BLaER1 treated with 17β-estradiol and CSF1 and Interleukin-3, amounts not matched to agents 10 nM and 100 nM (cell line): ENCODE measurements at regions not wholly inside any gene's neighbourhood (a gene's known extent, or its start where the extent isn't known, plus 50 kb on each side); places are given as distances from the start of the nearest gene placed in this dataset.

Source experiments
- H3K27ac ChIP-seq, 11 experiments: shearing (Covaris generic); formaldehyde crosslinking; 2 replicates each; pipeline ENCODE4 v1.8.1; 2022
- H3K27me3 ChIP-seq, 11 experiments: shearing (Covaris generic); formaldehyde crosslinking; 2 replicates each; pipeline ENCODE4 v1.8.1; 2022
- H3K36me3 ChIP-seq, 11 experiments: shearing (Covaris generic); formaldehyde crosslinking; 2 replicates each; pipeline ENCODE4 v1.8.1; 2022
- H3K4me1 ChIP-seq, 10 experiments: shearing (Covaris generic); formaldehyde crosslinking; 2 replicates each; pipeline ENCODE4 v1.8.1; 2022
- H3K4me2 ChIP-seq, 11 experiments: shearing (Covaris generic); formaldehyde crosslinking; 2 replicates each; pipeline ENCODE4 v1.8.1; 2022
- H3K4me3 ChIP-seq, 10 experiments: shearing (Covaris generic); formaldehyde crosslinking; 2 replicates each; pipeline ENCODE4 v1.8.1; 2022
- H3K9ac ChIP-seq, 11 experiments: shearing (Covaris generic); formaldehyde crosslinking; 2 replicates each; pipeline ENCODE4 v1.8.1; 2022
- H3K9me3 ChIP-seq, 11 experiments: shearing (Covaris generic); formaldehyde crosslinking; replicated peaks in 1 of 11; 2 replicates each; pipeline ENCODE4 v1.8.1; 2022
- H4K20me1 ChIP-seq, 11 experiments: shearing (Covaris generic); formaldehyde crosslinking; 2 replicates each; pipeline ENCODE4 v1.8.1; 2022
- Cebpa-rat ChIP-seq, 11 experiments: shearing (Covaris generic); IDR thresholded peaks; 2 replicates each; pipeline ENCODE4 v1.8.1; 2022

GRCh38 chr6:95094751-95095663, 482.3 kb upstream of the MANEA start:
- no peak overlapping the region for H3K4me2 ChIP-seq
- no peak overlapping the region for H3K27ac ChIP-seq
- TF ChIP-seq Cebpa-rat (IDR thresholded peaks at IDR 0.05), result no peak
- no peaks in the 10 kb centered on the region for H3K9me3 ChIP-seq
- H3K4me1 ChIP-seq, result no peaks in the 10 kb centered on the region
- no peaks in the 10 kb centered on the region for H3K36me3 ChIP-seq
- no peaks in the 10 kb centered on the region for H4K20me1 ChIP-seq
- H3K27me3 ChIP-seq, result no peaks in the 10 kb centered on the region
- no peak overlapping the region for H3K9ac ChIP-seq
- no peak overlapping the region for H3K4me3 ChIP-seq

- Histone ChIP-seq H3K9ac (no peak overlapping the region), H3K27ac (no peak overlapping the region), H3K4me3 (no peak overlapping the region), H3K4me2 (no peak overlapping the region), H4K20me1 (no peaks in the 10 kb centered on the region), H3K9me3 (no peaks in the 10 kb centered on the region), H3K36me3 (no peaks in the 10 kb centered on the region), H3K27me3 (no peaks in the 10 kb centered on the region), H3K4me1 (no peaks in the 10 kb centered on the region)
- TF ChIP-seq Cebpa-rat (IDR thresholded peaks at IDR 0.05), result no peak
These were observed 481.5 kb upstream of the MANEA start for GRCh38 chr6:95095855-95096254.

- TF ChIP-seq Cebpa-rat (IDR thresholded peaks at IDR 0.05), result no peak
- Histone ChIP-seq H3K27me3 (no peaks in the 10 kb centered on the region), H3K4me2 (no peak overlapping the region), H3K4me1 (no peaks in the 10 kb centered on the region), H4K20me1 (no peaks in the 10 kb centered on the region), H3K9ac (no peak overlapping the region), H3K9me3 (no peaks in the 10 kb centered on the region), H3K4me3 (no peak overlapping the region), H3K36me3 (no peaks in the 10 kb centered on the region), H3K27ac (no peak overlapping the region)
These were observed 477.9 kb upstream of the MANEA start for GRCh38 chr6:95099410-95099809.

- Histone ChIP-seq H4K20me1 (no peaks in the 10 kb centered on the region), H3K4me1 (no peaks in the 10 kb centered on the region), H3K27ac (no peak overlapping the region), H3K9ac (no peak overlapping the region), H3K36me3 (no peaks in the 10 kb centered on the region), H3K4me2 (no peak overlapping the region), H3K9me3 (no peaks in the 10 kb centered on the region), H3K4me3 (no peak overlapping the region), H3K27me3 (no peaks in the 10 kb centered on the region)
- no peak for TF ChIP-seq Cebpa-rat (IDR thresholded peaks at IDR 0.05)
These were observed 468.1 kb upstream of the MANEA start for GRCh38 chr6:95109212-95109611.

- H3K27ac ChIP-seq, result no peak overlapping the region
- no peak overlapping the region for H3K9ac ChIP-seq
- H4K20me1 ChIP-seq, result no peaks in the 10 kb centered on the region
- no peak for TF ChIP-seq Cebpa-rat (IDR thresholded peaks at IDR 0.05)
- no peaks in the 10 kb centered on the region for H3K4me1 ChIP-seq
- H3K4me2 ChIP-seq, result no peak overlapping the region
- H3K4me3 ChIP-seq, result no peak overlapping the region
- H3K27me3 ChIP-seq, result no peaks in the 10 kb centered on the region
- H3K9me3 ChIP-seq, result no peaks in the 10 kb centered on the region
- no peaks in the 10 kb centered on the region for H3K36me3 ChIP-seq
These were observed 466.6 kb upstream of the MANEA start for GRCh38 chr6:95110767-95111166.

- H4K20me1 ChIP-seq, result no peaks in the 10 kb centered on the region
- H3K27me3 ChIP-seq, result no peaks in the 10 kb centered on the region
- no peak for TF ChIP-seq Cebpa-rat (IDR thresholded peaks at IDR 0.05)
These were observed 460.1 kb upstream of the MANEA start for GRCh38 chr6:95117236-95117635.

GRCh38 chr6:95119927-95120326, 457.4 kb upstream of the MANEA start:
- Histone ChIP-seq H3K9me3 (no peaks in the 10 kb centered on the region), H4K20me1 (no peaks in the 10 kb centered on the region), H3K36me3 (no peaks in the 10 kb centered on the region), H3K4me2 (no peak overlapping the region), H3K27me3 (no peaks in the 10 kb centered on the region), H3K4me1 (no peaks in the 10 kb centered on the region), H3K4me3 (no peak overlapping the region), H3K27ac (no peak overlapping the region), H3K9ac (no peak overlapping the region)
- no peak for TF ChIP-seq Cebpa-rat (IDR thresholded peaks at IDR 0.05)

More at GRCh38 chr6:95117236-95117635, 460.1 kb upstream of the MANEA start:
- H3K9ac ChIP-seq, result no peak overlapping the region
- no peaks in the 10 kb centered on the region for H3K4me1 ChIP-seq
- H3K4me3 ChIP-seq, result no peak overlapping the region
- H3K27ac ChIP-seq, result no peak overlapping the region
- H3K4me2 ChIP-seq, result no peak overlapping the region
- no peaks in the 10 kb centered on the region for H3K36me3 ChIP-seq
- no peaks in the 10 kb centered on the region for H3K9me3 ChIP-seq

GRCh38 chr6:95120984-95121383, 456.4 kb upstream of the MANEA start:
- Histone ChIP-seq H3K36me3 (no peaks in the 10 kb centered on the region), H3K9me3 (no peaks in the 10 kb centered on the region), H3K4me2 (no peak overlapping the region), H3K27me3 (no peaks in the 10 kb centered on the region), H3K4me3 (no peak overlapping the region), H3K4me1 (no peaks in the 10 kb centered on the region), H4K20me1 (no peaks in the 10 kb centered on the region), H3K27ac (no peak overlapping the region), H3K9ac (no peak overlapping the region)
- no peak for TF ChIP-seq Cebpa-rat (IDR thresholded peaks at IDR 0.05)

- Histone ChIP-seq H3K27ac (no peak overlapping the region), H3K4me2 (no peak overlapping the region), H3K9ac (no peak overlapping the region), H3K27me3 (no peaks in the 10 kb centered on the region), H3K36me3 (no peaks in the 10 kb centered on the region), H4K20me1 (no peaks in the 10 kb centered on the region), H3K4me1 (no peaks in the 10 kb centered on the region), H3K4me3 (no peak overlapping the region), H3K9me3 (no peaks in the 10 kb centered on the region)
- no peak for TF ChIP-seq Cebpa-rat (IDR thresholded peaks at IDR 0.05)
These were observed 450.1 kb upstream of the MANEA start for GRCh38 chr6:95127261-95127660.

GRCh38 chr6:95128439-95128838, 448.9 kb upstream of the MANEA start:
- TF ChIP-seq Cebpa-rat (IDR thresholded peaks at IDR 0.05), result no peak
- Histone ChIP-seq H3K9me3 (no peaks in the 10 kb centered on the region), H3K27me3 (no peaks in the 10 kb centered on the region), H3K9ac (no peak overlapping the region), H3K4me1 (no peaks in the 10 kb centered on the region), H3K36me3 (no peaks in the 10 kb centered on the region), H3K4me3 (no peak overlapping the region), H4K20me1 (no peaks in the 10 kb centered on the region), H3K4me2 (no peak overlapping the region), H3K27ac (no peak overlapping the region)
